ENCODE measurements at regions not wholly inside any gene's neighbourhood (a gene's known extent, or its start where the extent isn't known, plus 50 kb on each side); places are given as distances from the start of the nearest gene placed in this dataset.
"Not testable (repeated sequence)": the region's sequence is repeated elsewhere in the genome, so short reads cannot be mapped to it uniquely, and the experiment has no call there.

- Histone ChIP-seq H3K36me3 (ENCODE audit: control insufficient read depth, low read depth, low read length) (no peaks in the 10 kb centered on the region), H3K4me3 (ENCODE audit: low read length) (no peak overlapping the region), H3K9ac (ENCODE audit: low read length) (no peak overlapping the region), H3K27me3 (ENCODE audit: control insufficient read depth, insufficient read depth, low read length) (no peaks in the 10 kb centered on the region), H3K27ac (ENCODE audit: low read length) (no peak overlapping the region), H3K4me1 (ENCODE audit: control insufficient read depth, low read depth, low read length) (no peaks in the 10 kb centered on the region), H3K9me3 (ENCODE audit: control insufficient read depth, low read depth, low read length) (no peaks in the 10 kb centered on the region)
Observed at GRCh38 chr4:18134111-18134510, 112.6 kb upstream of the LCORL start.

DNA sequence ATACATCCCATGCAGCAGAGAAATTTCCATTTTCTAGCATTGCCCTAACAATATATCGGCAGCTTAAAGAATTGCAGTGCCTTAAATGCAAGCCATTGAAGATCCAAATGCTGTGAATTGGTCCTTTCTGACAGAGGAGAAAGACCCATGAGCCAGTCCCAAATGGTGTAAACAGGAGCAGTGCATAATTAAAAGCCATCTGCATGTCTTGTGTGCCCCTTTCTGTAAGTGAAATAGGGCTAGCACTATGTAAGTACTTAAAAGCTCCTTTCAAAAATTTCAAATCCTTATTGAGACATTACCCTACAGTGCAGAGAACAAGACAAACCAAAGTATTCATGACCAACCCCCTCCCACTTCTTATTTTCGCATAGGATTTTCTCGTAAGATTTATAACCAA, 108.7 kb upstream of the LCORL start:
- no peaks in the 10 kb centered on the region for H3K27me3 ChIP-seq (ENCODE audit: control insufficient read depth, insufficient read depth, low read length)
- H3K4me1 ChIP-seq (ENCODE audit: control insufficient read depth, low read depth, low read length): no peaks in the 10 kb centered on the region
- H3K9ac ChIP-seq (ENCODE audit: low read length): no peak overlapping the region
- no peak overlapping the region for H3K27ac ChIP-seq (ENCODE audit: low read length)
- no peak overlapping the region for H3K4me3 ChIP-seq (ENCODE audit: low read length)
- no peaks in the 10 kb centered on the region for H3K9me3 ChIP-seq (ENCODE audit: control insufficient read depth, low read depth, low read length)
- H3K36me3 ChIP-seq (ENCODE audit: control insufficient read depth, low read depth, low read length): no peaks in the 10 kb centered on the region

- Histone ChIP-seq H3K27me3 (ENCODE audit: control insufficient read depth, insufficient read depth, low read length) (no peaks in the 10 kb centered on the region), H3K27ac (ENCODE audit: low read length) (no peak overlapping the region), H3K4me3 (ENCODE audit: low read length) (no peak overlapping the region), H3K9ac (ENCODE audit: low read length) (no peak overlapping the region), H3K36me3 (ENCODE audit: control insufficient read depth, low read depth, low read length) (no peaks in the 10 kb centered on the region), H3K4me1 (ENCODE audit: control insufficient read depth, low read depth, low read length) (no peaks in the 10 kb centered on the region), H3K9me3 (ENCODE audit: control insufficient read depth, low read depth, low read length) (no peaks in the 10 kb centered on the region)
Observed at GRCh38 chr4:18128241-18128640, 106.7 kb upstream of the LCORL start.

- no peak overlapping the region for H3K4me3 ChIP-seq (ENCODE audit: low read length)
- no peaks in the 10 kb centered on the region for H3K4me1 ChIP-seq (ENCODE audit: control insufficient read depth, low read depth, low read length)
- H3K36me3 ChIP-seq (ENCODE audit: control insufficient read depth, low read depth, low read length): no peaks in the 10 kb centered on the region
- H3K9me3 ChIP-seq (ENCODE audit: control insufficient read depth, low read depth, low read length): no peaks in the 10 kb centered on the region
- H3K27me3 ChIP-seq (ENCODE audit: control insufficient read depth, insufficient read depth, low read length): no peaks in the 10 kb centered on the region
- no peak overlapping the region for H3K9ac ChIP-seq (ENCODE audit: low read length)
- H3K27ac ChIP-seq (ENCODE audit: low read length): no peak overlapping the region
Observed at GRCh38 chr4:18127030-18127429, 105.5 kb upstream of the LCORL start.

- no peaks in the 10 kb centered on the region for H3K27me3 ChIP-seq (ENCODE audit: control insufficient read depth, insufficient read depth, low read length)
- H3K4me1 ChIP-seq (ENCODE audit: control insufficient read depth, low read depth, low read length): no peaks in the 10 kb centered on the region
- H3K36me3 ChIP-seq (ENCODE audit: control insufficient read depth, low read depth, low read length): no peaks in the 10 kb centered on the region
- H3K9ac ChIP-seq (ENCODE audit: low read length): no peak overlapping the region
- H3K27ac ChIP-seq (ENCODE audit: low read length): no peak overlapping the region
- H3K4me3 ChIP-seq (ENCODE audit: low read length): no peak overlapping the region
- H3K9me3 ChIP-seq (ENCODE audit: control insufficient read depth, low read depth, low read length): no peaks in the 10 kb centered on the region
Observed at GRCh38 chr4:18113710-18114331, 92.3 kb upstream of the LCORL start.

DNA sequence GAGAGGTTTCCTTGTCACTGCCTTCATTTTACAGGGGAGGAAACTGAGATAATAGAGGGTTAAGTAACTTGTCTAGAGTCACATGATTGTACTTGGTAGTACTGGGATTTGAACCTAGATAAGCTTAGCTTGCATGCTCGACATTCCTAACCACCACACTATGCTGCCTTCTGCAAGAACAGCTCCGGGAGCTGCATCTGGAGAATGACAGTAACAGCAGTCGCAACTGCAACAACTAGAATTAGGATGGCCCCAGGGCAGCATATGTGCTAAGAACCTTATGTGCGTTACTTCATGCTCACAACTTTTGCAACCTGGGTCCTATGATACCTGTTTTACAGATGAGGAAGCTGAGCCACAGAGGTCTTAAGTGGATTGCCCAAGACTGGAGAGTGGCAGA, 89.5 kb upstream of the LCORL start:
- Histone ChIP-seq H3K4me3 (ENCODE audit: low read length) (no peak overlapping the region), H3K9ac (ENCODE audit: low read length) (no peak overlapping the region), H3K9me3 (ENCODE audit: control insufficient read depth, low read depth, low read length) (no peaks in the 10 kb centered on the region), H3K27me3 (ENCODE audit: control insufficient read depth, insufficient read depth, low read length) (no peaks in the 10 kb centered on the region), H3K27ac (ENCODE audit: low read length) (no peak overlapping the region), H3K36me3 (ENCODE audit: control insufficient read depth, low read depth, low read length) (no peaks in the 10 kb centered on the region), H3K4me1 (ENCODE audit: control insufficient read depth, low read depth, low read length) (no peaks in the 10 kb centered on the region)

- Histone ChIP-seq H3K9ac (ENCODE audit: low read length) (no peak overlapping the region), H3K4me3 (ENCODE audit: low read length) (no peak overlapping the region), H3K27me3 (ENCODE audit: control insufficient read depth, insufficient read depth, low read length) (no peaks in the 10 kb centered on the region), H3K9me3 (ENCODE audit: control insufficient read depth, low read depth, low read length) (no peaks in the 10 kb centered on the region), H3K36me3 (ENCODE audit: control insufficient read depth, low read depth, low read length) (no peaks in the 10 kb centered on the region), H3K4me1 (ENCODE audit: control insufficient read depth, low read depth, low read length) (no peaks in the 10 kb centered on the region), H3K27ac (ENCODE audit: low read length) (no peak overlapping the region)
Observed at GRCh38 chr4:18110099-18110498, 88.5 kb upstream of the LCORL start.

DNA sequence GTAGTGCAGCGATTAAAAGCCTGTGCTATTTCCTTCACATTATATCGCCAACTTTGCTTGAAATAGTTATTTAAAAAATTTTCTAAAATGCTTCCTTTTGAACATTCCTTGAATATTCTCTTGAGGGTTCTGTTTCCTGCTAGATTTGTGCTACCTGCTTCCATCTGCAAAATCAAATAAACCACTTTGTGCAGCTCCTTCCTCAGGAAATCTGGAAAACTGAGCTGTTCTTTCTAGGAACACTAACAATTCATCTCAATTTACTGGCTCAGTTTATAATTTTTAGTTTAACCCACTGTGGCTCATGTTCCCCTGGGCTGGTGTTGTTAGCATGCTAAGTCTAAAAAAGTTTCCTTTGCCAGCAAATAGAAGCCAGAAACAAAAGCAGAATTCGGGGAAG, 88.1 kb upstream of the LCORL start:
- no peak overlapping the region for H3K4me3 ChIP-seq (ENCODE audit: low read length)
- no peak overlapping the region for H3K27ac ChIP-seq (ENCODE audit: low read length)
- no peaks in the 10 kb centered on the region for H3K4me1 ChIP-seq (ENCODE audit: control insufficient read depth, low read depth, low read length)
- no peaks in the 10 kb centered on the region for H3K9me3 ChIP-seq (ENCODE audit: control insufficient read depth, low read depth, low read length)
- H3K9ac ChIP-seq (ENCODE audit: low read length): no peak overlapping the region
- H3K36me3 ChIP-seq (ENCODE audit: control insufficient read depth, low read depth, low read length): no peaks in the 10 kb centered on the region
- H3K27me3 ChIP-seq (ENCODE audit: control insufficient read depth, insufficient read depth, low read length): no peaks in the 10 kb centered on the region

- H3K4me3 ChIP-seq (ENCODE audit: low read length): not testable (repeated sequence)
Observed at GRCh38 chr4:18107848-18108528, 86.4 kb upstream of the LCORL start.

GRCh38 chr4:18106620-18107019, 85.1 kb upstream of the LCORL start:
- Histone ChIP-seq H3K4me3 (ENCODE audit: low read length) (no peak overlapping the region), H3K27me3 (ENCODE audit: control insufficient read depth, insufficient read depth, low read length) (no peaks in the 10 kb centered on the region), H3K9ac (ENCODE audit: low read length) (no peak overlapping the region), H3K9me3 (ENCODE audit: control insufficient read depth, low read depth, low read length) (no peaks in the 10 kb centered on the region), H3K27ac (ENCODE audit: low read length) (no peak overlapping the region), H3K4me1 (ENCODE audit: control insufficient read depth, low read depth, low read length) (no peaks in the 10 kb centered on the region), H3K36me3 (ENCODE audit: control insufficient read depth, low read depth, low read length) (no peaks in the 10 kb centered on the region)

More at GRCh38 chr4:18107848-18108528, 86.4 kb upstream of the LCORL start:
- not testable (repeated sequence) for H3K36me3 ChIP-seq (ENCODE audit: control insufficient read depth, low read depth, low read length); H3K27me3 ChIP-seq (ENCODE audit: control insufficient read depth, insufficient read depth, low read length); H3K4me1 ChIP-seq (ENCODE audit: control insufficient read depth, low read depth, low read length); H3K27ac ChIP-seq (ENCODE audit: low read length); H3K9me3 ChIP-seq (ENCODE audit: control insufficient read depth, low read depth, low read length); H3K9ac ChIP-seq (ENCODE audit: low read length)

DNA sequence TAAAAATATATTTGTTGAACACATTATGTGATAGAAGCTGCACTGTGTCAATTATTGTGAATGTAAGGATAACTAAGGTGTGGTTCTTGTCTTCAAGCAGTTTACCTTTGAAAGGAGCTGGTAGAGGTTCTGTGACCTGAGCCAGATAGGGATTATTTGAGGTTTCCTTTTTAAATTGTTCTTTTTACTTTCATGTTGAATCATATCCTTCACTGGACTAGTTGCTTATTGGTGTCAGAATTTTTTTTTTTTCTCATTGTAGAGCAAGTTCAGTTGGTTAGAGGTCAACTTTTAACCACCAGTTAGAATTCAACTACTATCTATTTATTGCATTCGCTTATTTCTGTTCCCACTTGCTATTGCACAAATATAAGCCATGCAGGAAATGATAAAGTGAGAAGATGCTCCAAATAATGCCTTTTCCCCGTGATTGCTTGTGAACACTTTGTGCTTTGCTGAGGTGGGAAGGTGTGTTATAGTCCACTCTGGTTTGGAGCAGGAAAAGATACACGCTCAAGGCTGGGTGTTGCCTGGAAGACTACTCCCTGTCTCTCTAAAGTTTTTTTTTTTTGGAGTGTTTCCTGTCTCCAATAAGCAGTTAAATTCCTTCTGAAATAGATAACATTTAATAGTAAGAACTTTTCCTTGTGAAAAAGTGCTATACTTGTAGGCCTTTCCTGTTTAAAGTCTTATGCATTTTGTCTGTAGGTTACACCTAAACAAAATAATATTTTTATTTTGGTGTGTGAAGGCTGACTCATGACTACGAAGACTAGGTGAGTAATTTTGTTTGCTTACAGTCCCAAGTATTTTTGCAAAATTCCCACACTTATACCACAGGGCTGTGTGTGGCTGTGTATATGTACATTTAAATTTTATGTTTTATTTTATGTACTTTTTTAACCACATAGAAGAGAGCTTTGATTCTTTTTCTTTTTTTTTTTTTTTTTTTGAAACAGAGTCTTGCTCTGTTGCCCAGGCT, 83.8 kb upstream of the LCORL start:
- no peak overlapping the region for H3K4me3 ChIP-seq (ENCODE audit: low read length)
- no peaks in the 10 kb centered on the region for H3K36me3 ChIP-seq (ENCODE audit: control insufficient read depth, low read depth, low read length)
- H3K27me3 ChIP-seq (ENCODE audit: control insufficient read depth, insufficient read depth, low read length): no peaks in the 10 kb centered on the region
- H3K9me3 ChIP-seq (ENCODE audit: control insufficient read depth, low read depth, low read length): no peaks in the 10 kb centered on the region
- H3K27ac ChIP-seq (ENCODE audit: low read length): no peak overlapping the region
- H3K9ac ChIP-seq (ENCODE audit: low read length): no peak overlapping the region
- no peaks in the 10 kb centered on the region for H3K4me1 ChIP-seq (ENCODE audit: control insufficient read depth, low read depth, low read length)

All from iPS-18a (cell line).